Epithelial cell of prostate (primary cell): ENCODE measurements at regions not wholly inside any gene's neighbourhood (a gene's known extent, or its start where the extent isn't known, plus 50 kb on each side); places are given as distances from the start of the nearest gene placed in this dataset.
"Not testable (repeated sequence)": the region's sequence is repeated elsewhere in the genome, so short reads cannot be mapped to it uniquely, and the experiment has no call there.

Experiments
- DNase-seq: peaks from one replicate; pipeline ENCODE4 v3.0.0-alpha.2; 2011; ENCODE audit warnings: low read depth, low spot score
- H3K27ac ChIP-seq: fragments of 450-650 bp; 2 replicates; pipeline ENCODE4 v1.5.1; 2017; ENCODE audit warnings: mild to moderate bottlenecking

DNA sequence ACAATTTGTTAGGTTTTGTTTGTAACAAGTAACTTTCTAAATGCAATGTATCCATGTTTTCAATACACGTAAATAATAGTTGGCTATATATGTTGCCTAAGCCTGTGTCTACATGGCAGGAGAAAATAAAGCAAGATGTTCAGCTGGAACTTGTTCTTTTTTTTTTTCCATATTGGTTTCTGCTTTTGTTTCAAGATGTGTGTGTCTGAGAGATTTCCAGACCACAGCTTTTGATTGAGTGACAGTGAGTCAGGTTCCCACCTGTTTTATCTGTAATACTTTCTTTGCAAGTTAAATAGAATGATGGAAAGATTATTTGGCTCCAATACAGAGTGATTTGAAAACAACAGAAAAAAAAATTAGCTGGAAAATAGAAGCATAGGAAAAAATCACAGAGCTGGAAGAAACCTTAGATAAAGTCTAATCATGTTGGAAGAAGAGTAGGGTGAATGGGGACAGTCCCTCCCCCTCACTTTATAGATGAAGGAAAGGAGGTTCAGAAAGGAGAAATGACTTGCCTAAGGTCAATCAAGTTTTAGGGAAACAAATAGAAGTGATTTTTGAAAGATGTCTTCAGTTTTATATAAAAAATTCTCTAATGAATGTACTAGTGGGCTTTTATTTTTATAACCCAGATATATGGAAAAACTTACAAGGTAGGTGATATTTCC, 150.9 kb upstream of the STMND1 start:
- no peak overlapping the region for H3K27ac ChIP-seq
- no peak for DNase-seq

- DNase-seq = no peak
- H3K27ac ChIP-seq = no peak overlapping the region
Observed at GRCh38 chr6:16950302-16950701, 151.5 kb upstream of the STMND1 start.

- no peak for DNase-seq
- no peak overlapping the region for H3K27ac ChIP-seq
Observed at GRCh38 chr6:16949716-16950115, 152.1 kb upstream of the STMND1 start.

DNA sequence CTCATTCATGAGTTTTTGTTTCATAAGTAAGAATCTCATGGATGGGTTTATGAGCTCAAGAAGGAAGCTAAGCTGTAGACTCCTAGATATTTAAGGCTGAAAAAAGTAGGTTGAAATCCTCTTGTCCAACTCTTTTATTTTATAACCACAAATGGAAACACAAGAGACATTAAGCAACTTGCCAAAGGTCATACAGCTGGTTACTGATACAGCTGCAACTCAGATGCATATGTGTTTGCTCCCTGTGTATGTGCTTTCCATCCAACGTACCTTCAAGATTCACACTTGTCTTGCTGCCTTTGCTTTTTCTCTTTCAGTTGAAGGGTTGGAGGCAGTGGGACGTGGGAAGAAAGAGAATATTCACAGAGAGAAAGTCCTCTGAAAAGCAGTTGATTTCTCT, 153.5 kb upstream of the STMND1 start:
- DNase-seq = no peak
- peak overlapping the region; percentile 77 for H3K27ac ChIP-seq

- DNase-seq = peak; percentile 74
- peak overlapping the region; percentile 77 for H3K27ac ChIP-seq
Observed at GRCh38 chr6:16947375-16948015, 154.4 kb upstream of the STMND1 start.

DNA sequence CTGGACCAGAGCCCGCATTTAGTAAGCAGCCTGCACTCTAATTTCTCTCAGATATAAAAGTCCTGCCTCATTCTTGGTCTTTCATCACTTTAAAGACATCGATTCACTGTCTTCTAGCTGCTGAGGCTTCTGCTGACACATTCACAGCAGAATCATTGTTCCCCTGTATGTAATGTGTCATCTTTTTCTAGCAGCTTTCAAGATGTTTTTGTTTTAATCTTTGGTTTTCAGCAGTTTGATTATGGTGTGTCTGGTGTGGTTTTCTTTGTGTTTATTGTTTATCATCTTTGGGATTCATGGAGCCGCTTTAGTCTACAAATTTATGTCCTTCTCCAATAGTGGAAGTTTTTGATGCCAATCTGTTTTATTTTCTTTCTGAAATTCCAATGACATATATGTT, 157.3 kb upstream of the STMND1 start:
- no peak for DNase-seq
- H3K27ac ChIP-seq = no peak overlapping the region

GRCh38 chr6:16939839-16940238, 162.0 kb upstream of the STMND1 start:
- H3K27ac ChIP-seq = no peak overlapping the region
- DNase-seq = no peak

DNA sequence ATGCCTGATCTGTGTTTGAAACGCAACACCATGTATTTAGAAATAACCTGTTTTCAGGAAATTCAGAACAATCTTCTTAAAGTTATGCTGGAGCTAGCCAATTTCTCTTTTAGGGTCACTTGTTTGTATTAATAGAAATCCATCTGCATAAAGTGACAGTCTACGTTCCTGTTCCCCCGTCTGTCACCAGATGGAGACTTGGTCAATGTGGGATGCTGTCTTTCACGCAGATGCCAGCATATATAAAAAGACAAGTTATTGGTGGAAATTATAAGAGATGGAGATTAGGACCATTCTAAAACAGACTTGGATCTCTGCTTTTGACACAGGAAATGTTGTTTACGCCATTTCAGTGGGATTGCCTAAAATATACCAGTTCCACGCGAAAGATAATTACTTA, 162.5 kb upstream of the STMND1 start:
- no peak for DNase-seq
- no peak overlapping the region for H3K27ac ChIP-seq

DNA sequence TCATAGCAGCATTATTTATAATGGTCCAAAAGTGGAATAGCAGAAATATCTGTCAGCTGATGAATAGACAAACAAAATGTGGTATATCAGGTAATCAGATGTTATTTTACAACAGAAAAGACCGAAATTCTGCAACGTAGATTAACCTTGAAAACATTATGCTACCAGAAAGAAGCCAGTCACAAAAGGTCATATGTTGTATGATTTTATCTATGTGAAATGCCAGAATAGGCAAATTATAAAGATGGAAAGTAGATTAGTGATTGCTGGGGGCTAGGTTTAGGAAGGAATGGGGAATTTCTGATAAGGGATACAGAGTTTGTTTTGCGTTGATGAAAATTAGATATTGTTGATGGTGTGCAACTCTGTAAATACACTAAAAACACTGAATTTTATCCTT, 165.0 kb upstream of the STMND1 start:
- no peak overlapping the region for H3K27ac ChIP-seq
- DNase-seq = no peak

GRCh38 chr6:16933961-16934360, 167.9 kb upstream of the STMND1 start:
- DNase-seq = no peak
- no peak overlapping the region for H3K27ac ChIP-seq

DNA sequence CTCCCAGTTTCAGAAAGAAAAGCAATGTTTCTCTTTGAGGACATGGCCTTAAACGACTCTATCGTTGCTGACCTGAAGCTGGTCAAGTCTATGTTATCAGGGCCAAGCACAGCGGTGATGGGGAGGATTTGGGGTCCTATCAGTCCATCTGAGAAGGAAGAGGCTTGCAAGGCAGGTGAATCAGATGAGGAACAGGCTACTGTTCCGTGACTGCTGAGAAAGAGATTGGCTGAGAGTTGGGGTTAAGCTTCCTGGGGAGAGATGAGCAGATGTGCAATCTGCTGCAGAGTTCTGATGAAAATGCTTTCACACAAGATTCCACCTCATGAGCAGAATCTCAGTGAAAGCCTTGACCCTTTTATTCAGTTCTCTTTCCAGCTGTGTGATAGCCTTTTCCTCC, 168.3 kb upstream of the STMND1 start:
- no peak for DNase-seq
- no peak overlapping the region for H3K27ac ChIP-seq

DNA sequence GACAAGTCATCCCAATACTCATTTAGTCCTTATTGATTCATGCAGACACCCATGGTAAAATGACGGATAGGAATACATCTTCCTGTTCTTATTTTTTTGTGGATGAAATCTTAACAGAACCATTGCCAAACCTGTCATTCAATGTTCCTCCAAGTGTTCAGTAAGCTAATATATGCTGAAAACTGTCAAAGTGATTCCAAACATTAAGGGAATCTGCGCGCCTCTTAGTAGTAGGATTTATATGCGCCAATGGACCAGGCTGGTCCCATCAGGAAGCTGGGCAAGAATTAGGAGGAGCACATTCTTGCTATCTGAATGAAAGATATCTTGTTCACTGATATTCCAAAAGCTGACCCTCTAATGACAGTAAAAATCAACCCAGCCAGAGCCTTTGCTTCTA, 168.9 kb upstream of the STMND1 start:
- no peak for DNase-seq
- H3K27ac ChIP-seq = no peak overlapping the region

DNA sequence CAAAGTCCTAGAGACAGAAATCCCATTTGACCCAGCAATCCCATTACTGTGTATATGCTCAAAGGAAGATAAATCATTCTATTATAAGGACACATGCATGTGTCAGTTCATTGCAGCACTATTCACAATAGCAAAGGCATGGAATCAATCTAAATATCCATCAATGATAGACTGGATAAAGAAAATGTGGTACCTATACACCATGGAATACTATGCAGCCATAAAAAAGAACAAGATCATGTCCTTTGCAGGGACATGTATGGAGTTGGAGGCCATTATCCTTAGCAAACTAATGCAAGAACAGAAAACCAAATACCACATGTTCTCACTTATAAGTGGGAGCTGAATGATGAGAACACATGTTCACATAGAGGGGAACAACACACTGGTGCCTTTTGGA, 169.8 kb upstream of the ATXN1 start:
- H3K27ac ChIP-seq, DNase-seq: not testable (repeated sequence)

- no peak overlapping the region for H3K27ac ChIP-seq
- no peak for DNase-seq
Observed at GRCh38 chr6:16930432-16930831, 169.2 kb upstream of the ATXN1 start.

GRCh38 chr6:16929809-16930208, 168.5 kb upstream of the ATXN1 start:
- no peak for DNase-seq
- H3K27ac ChIP-seq = no peak overlapping the region

- DNase-seq = no peak
Observed at GRCh38 chr6:16928387-16928786, 167.1 kb upstream of the ATXN1 start.

GRCh38 chr6:16927205-16927604, 165.9 kb upstream of the ATXN1 start:
- DNase-seq = no peak
- H3K27ac ChIP-seq = no peak overlapping the region

More at GRCh38 chr6:16928387-16928786, 167.1 kb upstream of the ATXN1 start:
- H3K27ac ChIP-seq = no peak overlapping the region

DNA sequence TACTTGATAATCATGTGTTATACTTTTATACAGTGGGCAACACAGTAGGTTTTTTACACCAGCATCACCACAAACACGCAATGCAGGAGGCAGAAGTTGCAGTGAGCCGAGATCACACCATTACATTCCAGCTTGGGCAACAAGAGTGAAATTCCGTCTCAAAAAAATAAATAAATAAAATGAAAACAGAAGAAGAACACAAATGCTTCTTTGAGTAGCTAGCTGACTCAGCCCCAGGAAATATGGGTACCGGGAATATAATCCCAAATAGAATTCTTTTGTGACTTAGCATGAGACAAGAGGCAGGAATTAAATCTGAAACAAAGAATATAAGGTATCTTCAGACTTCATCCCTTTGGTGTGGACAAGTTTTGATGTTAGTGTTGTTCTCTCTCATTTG, 164.2 kb upstream of the ATXN1 start:
- no peak for DNase-seq

GRCh38 chr6:16922282-16922681, 161.0 kb upstream of the ATXN1 start:
- no peak overlapping the region for H3K27ac ChIP-seq
- DNase-seq = no peak

More for the DNA sequence above, 164.2 kb upstream of the ATXN1 start:
- H3K27ac ChIP-seq = no peak overlapping the region

- no peak overlapping the region for H3K27ac ChIP-seq
- peak; percentile 90 for DNase-seq
Observed at GRCh38 chr6:16921399-16922110, 160.3 kb upstream of the ATXN1 start.

- no peak for DNase-seq
- no peak overlapping the region for H3K27ac ChIP-seq
Observed at GRCh38 chr6:16918586-16918985, 157.3 kb upstream of the ATXN1 start.
